ENCODE measurements at regions not wholly inside any gene's neighbourhood (a gene's known extent, or its start where the extent isn't known, plus 50 kb on each side); places are given as distances from the start of the nearest gene placed in this dataset.

DNA sequence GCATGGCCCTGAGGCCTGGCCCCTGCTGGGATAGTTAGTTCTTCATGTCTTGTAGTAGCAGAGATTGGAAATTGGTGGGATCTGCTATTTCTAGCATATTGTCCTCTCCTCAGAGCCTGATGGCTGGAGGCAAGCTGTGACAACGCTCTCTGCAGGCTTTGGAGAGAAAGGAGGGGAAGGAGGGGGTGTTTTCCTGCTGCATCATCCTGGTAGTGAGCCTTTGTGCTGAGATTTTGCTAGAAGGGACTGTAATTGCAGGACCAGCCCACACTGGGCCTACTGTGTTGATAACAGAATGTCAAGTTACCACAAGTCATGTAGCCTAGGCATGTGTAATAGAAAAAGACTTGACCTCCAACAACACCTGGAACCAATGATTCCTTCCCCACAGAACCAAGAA lies 351.0 kb downstream of the SIPA1L2 start:
- no peak for DNase-seq (ENCODE audit: extremely low spot score)
- ChIA-PET POLR2A (no interaction called here), CTCF (no interaction called here)
- TF ChIP-seq, protein P1, sequence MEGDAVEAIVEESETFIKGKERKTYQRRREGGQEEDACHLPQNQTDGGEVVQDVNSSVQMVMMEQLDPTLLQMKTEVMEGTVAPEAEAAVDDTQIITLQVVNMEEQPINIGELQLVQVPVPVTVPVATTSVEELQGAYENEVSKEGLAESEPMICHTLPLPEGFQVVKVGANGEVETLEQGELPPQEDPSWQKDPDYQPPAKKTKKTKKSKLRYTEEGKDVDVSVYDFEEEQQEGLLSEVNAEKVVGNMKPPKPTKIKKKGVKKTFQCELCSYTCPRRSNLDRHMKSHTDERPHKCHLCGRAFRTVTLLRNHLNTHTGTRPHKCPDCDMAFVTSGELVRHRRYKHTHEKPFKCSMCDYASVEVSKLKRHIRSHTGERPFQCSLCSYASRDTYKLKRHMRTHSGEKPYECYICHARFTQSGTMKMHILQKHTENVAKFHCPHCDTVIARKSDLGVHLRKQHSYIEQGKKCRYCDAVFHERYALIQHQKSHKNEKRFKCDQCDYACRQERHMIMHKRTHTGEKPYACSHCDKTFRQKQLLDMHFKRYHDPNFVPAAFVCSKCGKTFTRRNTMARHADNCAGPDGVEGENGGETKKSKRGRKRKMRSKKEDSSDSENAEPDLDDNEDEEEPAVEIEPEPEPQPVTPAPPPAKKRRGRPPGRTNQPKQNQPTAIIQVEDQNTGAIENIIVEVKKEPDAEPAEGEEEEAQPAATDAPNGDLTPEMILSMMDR (IDR thresholded peaks at IDR 0.05; ENCODE audit: control extremely low read depth, extremely low read depth, low read depth, missing control alignments) = no peak

GRCh38 chr1:232276651-232277050 lies 353.3 kb downstream of the SIPA1L2 start:
- ChIA-PET CTCF (no interaction called here), POLR2A (interaction anchor here (0.6 kb wide), 1 partner anchor 10 kb away, joined by 3 read pairs; no protein-coding TSS in a partner anchor)
- no peak for DNase-seq (ENCODE audit: extremely low spot score)
- TF ChIP-seq, protein P1 (IDR thresholded peaks at IDR 0.05; ENCODE audit: control extremely low read depth, extremely low read depth, low read depth, missing control alignments) = no peak

DNA sequence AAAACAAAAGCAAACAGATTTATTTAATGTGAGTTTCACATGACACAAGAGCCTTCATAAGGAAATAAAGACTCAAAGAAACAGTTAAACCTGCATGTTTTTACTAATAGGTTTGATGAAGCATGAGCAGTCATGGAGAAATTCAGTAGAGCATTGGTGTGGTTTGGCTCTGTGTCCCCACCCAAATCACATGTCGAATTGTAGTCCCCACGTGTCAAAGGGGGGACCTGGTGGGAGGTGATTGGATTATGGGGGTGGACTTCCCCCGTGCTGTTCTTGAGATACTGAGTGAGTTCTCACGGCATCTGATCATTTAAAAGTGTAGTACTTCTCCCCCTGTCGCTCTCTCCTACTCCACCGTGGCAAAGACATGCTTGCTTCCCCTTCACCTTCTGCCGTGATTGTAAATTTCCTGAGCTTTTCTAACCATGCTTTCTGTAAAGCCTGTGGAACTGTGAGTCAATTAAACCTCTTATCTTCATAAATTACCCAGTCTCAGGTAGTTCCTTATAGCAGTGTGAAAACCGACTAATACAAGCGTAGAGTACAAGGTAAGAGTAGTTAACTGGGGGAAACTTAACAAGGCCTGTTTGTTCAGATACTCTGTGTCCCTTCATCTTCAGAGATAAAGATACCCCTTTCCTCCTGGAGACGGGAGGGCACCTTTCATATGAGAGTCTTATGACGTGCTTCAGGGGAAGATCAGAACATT lies 354.8 kb downstream of the SIPA1L2 start:
- CTCF ChIA-PET = no interaction called here
- POLR2A ChIA-PET = no interaction called here
- no peak for DNase-seq (ENCODE audit: extremely low spot score)
- TF ChIP-seq, protein P1 (IDR thresholded peaks at IDR 0.05; ENCODE audit: control extremely low read depth, extremely low read depth, low read depth, missing control alignments) = no peak

DNA sequence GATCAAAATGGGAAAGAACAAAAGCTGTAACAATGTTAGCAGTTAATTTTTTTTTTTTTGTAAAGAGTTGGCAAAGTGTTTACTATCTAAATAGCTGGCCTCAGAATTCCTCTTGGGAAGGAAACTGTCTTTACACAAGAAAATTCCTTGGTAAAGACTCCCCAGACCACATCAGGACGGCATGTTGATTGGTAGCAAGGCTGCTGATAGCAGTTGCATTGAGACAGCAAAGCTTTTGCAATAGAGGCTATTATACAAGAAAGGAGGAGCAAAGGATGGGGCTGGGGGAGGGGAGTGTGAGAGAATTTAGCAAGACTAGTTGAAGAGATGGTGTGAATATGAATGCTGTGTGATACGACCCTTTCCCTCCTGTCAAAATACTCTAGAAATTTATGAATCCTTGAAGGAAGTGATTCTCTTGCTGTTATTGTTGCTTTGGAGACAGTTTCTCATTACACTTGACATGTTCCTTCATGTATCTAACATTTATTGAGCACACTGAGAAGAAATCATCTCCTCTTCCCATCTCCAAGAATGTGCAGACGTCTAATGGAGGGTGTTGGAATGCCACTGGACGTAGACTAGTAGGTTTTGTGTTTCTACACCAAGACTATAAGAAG lies 355.6 kb downstream of the SIPA1L2 start:
- DNase-seq (ENCODE audit: extremely low spot score) = no peak
- TF ChIP-seq, protein P1 (IDR thresholded peaks at IDR 0.05; ENCODE audit: control extremely low read depth, extremely low read depth, low read depth, missing control alignments) = no peak
- CTCF ChIA-PET = no interaction called here
- POLR2A ChIA-PET = no interaction called here

GRCh38 chr1:232273011-232273410 lies 356.9 kb downstream of the SIPA1L2 start:
- no peak for DNase-seq (ENCODE audit: extremely low spot score)

DNA sequence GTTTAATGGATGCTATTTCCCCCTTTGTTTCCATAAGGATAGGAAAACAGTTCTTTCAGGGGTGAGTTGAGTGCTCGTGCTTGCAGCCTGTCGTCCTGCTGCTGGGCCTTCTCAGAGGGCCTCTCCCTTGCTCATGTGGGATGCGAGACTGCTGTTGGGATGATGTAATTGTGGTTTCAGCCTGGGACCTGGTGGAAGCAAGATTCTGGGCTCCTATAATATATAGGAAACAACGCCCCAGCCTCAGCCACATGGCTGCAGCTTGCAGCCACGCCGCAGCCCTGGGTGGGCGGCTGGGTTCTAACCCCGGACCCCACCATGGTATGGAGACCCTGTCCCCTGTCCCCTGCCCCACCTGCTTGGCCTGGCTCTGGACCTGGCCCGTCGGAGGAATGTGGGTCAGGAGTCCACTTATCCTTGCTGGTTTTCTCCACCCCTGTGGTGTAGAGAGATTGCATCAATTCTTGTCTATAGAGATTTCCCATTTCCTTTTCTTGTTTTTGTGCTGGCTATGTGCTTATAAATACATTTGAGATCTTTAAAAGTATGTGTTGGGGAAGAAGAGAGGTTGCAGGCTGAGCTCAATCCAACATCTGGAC lies 357.8 kb downstream of the SIPA1L2 start:
- CTCF ChIA-PET = no interaction called here
- TF ChIP-seq, protein P1 (IDR thresholded peaks at IDR 0.05; ENCODE audit: control extremely low read depth, extremely low read depth, low read depth, missing control alignments) = no peak
- POLR2A ChIA-PET = no interaction called here
- DNase-seq (ENCODE audit: extremely low spot score) = no peak

More at GRCh38 chr1:232273011-232273410, 356.9 kb downstream of the SIPA1L2 start:
- CTCF ChIA-PET = no interaction called here
- POLR2A ChIA-PET = no interaction called here
- TF ChIP-seq, protein P1 (IDR thresholded peaks at IDR 0.05; ENCODE audit: control extremely low read depth, extremely low read depth, low read depth, missing control alignments) = no peak

All from GM10248 (cell line).